Neural cell (in vitro differentiated cells): ENCODE measurements at regions not wholly inside any gene's neighbourhood (a gene's known extent, or its start where the extent isn't known, plus 50 kb on each side); places are given as distances from the start of the nearest gene placed in this dataset.

ENCODE experiments used
- H2AFZ ChIP-seq: fragments of 200-600, 300-800 bp; sonication (generic), shearing (Covaris generic); 2 replicates; pipeline ENCODE4 v1.6.0; 2014; ENCODE audit warnings: low read depth, mild to moderate bottlenecking, antibody characterized with exemption, low read length, moderate library complexity
- H3F3A ChIP-seq: fragments of 200-600 bp; shearing (Covaris generic); 2 replicates; pipeline ENCODE4 v1.6.1; 2016; ENCODE audit warnings: mild to moderate bottlenecking, moderate library complexity, mixed read lengths, antibody characterized with exemption, low read length; ENCODE audit not compliant: insufficient read depth, poor library complexity, severe bottlenecking
- H3K27ac ChIP-seq: fragments of 200-600, 300-800 bp; sonication (generic), shearing (Covaris generic); 2 replicates; pipeline ENCODE4 v1.5.1; 2014; ENCODE audit warnings: mild to moderate bottlenecking, low read length, moderate library complexity
- H3K27me3 ChIP-seq: fragments of 300-800, 200-600 bp; sonication (generic), shearing (Covaris generic); 2 replicates; pipeline ENCODE4 v1.6.0; 2014; ENCODE audit warnings: mild to moderate bottlenecking, low read depth, low read length, moderate library complexity; ENCODE audit not compliant: insufficient read depth
- H3K36me3 ChIP-seq: fragments of 300-800, 200-600 bp; sonication (generic), shearing (Covaris generic); 2 replicates; pipeline ENCODE4 v1.5.1; 2014; ENCODE audit warnings: mild to moderate bottlenecking, antibody characterized with exemption, low read length, moderate library complexity; ENCODE audit not compliant: insufficient read depth
- H3K4me2 ChIP-seq: fragments of 300-800, 200-600 bp; sonication (generic), shearing (Covaris generic); 2 replicates; pipeline ENCODE4 v1.6.0; 2014; ENCODE audit warnings: mild to moderate bottlenecking, low read length
- H3K4me3 ChIP-seq: fragments of 300-800, 200-600 bp; sonication (generic), shearing (Covaris generic); 2 replicates; pipeline ENCODE4 v1.5.1; 2014; ENCODE audit warnings: mild to moderate bottlenecking, low read length, moderate library complexity
- H3K79me2 ChIP-seq: fragments of 200-600 bp; shearing (Covaris generic); replicated peaks from 2 replicates; pipeline ENCODE4 v1.6.0; 2014; ENCODE audit warnings: mild to moderate bottlenecking, low read length, moderate library complexity; ENCODE audit not compliant: insufficient read depth
- H3K9ac ChIP-seq: fragments of 300-800, 200-600 bp; sonication (generic), shearing (Covaris generic); 2 replicates; pipeline ENCODE4 v1.6.1; 2016; ENCODE audit warnings: mild to moderate bottlenecking, low read length, mixed read lengths
- H3K9me2 ChIP-seq: fragments of 200-600 bp; shearing (Covaris generic); 2 replicates; pipeline ENCODE4 v1.6.1; 2016; ENCODE audit warnings: mild to moderate bottlenecking, low read length, mixed read lengths; ENCODE audit not compliant: insufficient read depth
- H3K9me3 ChIP-seq: fragments of 200-600, 300-800 bp; sonication (generic), shearing (Covaris generic); 2 replicates; pipeline ENCODE4 v1.6.1; 2016; ENCODE audit warnings: mild to moderate bottlenecking, mixed run types, low read length, moderate library complexity, mixed read lengths
- H4K20me1 ChIP-seq: fragments of 200-600 bp; shearing (Covaris generic); 2 replicates; pipeline ENCODE4 v1.6.1; 2016; ENCODE audit warnings: mild to moderate bottlenecking, mixed run types; ENCODE audit not compliant: insufficient read depth
- CTCF ChIP-seq: fragments of 450-650 bp; IDR thresholded peaks from 2 replicates; pipeline ENCODE4 v1.5.1; 2014; ENCODE audit warnings: antibody characterized with exemption, mild to moderate bottlenecking, moderate library complexity; ENCODE audit not compliant: poor library complexity, severe bottlenecking
- EP300 ChIP-seq: fragments of 450-650 bp; conservative IDR thresholded peaks from 2 replicates; pipeline ENCODE4 v1.6.1; 2014; ENCODE audit warnings: antibody characterized with exemption, mild to moderate bottlenecking, moderate library complexity; ENCODE audit not compliant: poor library complexity, severe bottlenecking
- EZH2 ChIP-seq: fragments of 200-600, 300-800 bp; shearing (Covaris generic), sonication (generic); IDR thresholded peaks from 2 replicates; pipeline ENCODE4 v1.6.1; 2014; ENCODE audit warnings: antibody characterized with exemption, low read length, borderline replicate concordance, mild to moderate bottlenecking; ENCODE audit not compliant: insufficient read depth, poor library complexity, severe bottlenecking
- MXI1 ChIP-seq: fragments of 450-650 bp; conservative IDR thresholded peaks from 2 replicates; pipeline ENCODE4 v1.6.1; 2014; ENCODE audit warnings: antibody characterized with exemption, mild to moderate bottlenecking; ENCODE audit not compliant: poor library complexity, severe bottlenecking
- POLR2AphosphoS5 ChIP-seq: IDR thresholded peaks from 2 replicates; pipeline ENCODE4 v1.6.1; 2012
- RAD21 ChIP-seq: fragments of 450-650 bp; conservative IDR thresholded peaks from 2 replicates; pipeline ENCODE4 v1.6.1; 2014; ENCODE audit warnings: antibody characterized with exemption, mild to moderate bottlenecking, moderate library complexity
- REST ChIP-seq: IDR thresholded peaks from 2 replicates; pipeline ENCODE4 v1.6.1; 2012; ENCODE audit warnings: borderline replicate concordance
- SMC3 ChIP-seq: fragments of 450-650 bp; conservative IDR thresholded peaks from 2 replicates; pipeline ENCODE4 v1.6.1; 2014; ENCODE audit warnings: antibody characterized with exemption, mild to moderate bottlenecking, moderate library complexity; ENCODE audit not compliant: poor library complexity
- TAF1 ChIP-seq: IDR thresholded peaks from 2 replicates; pipeline ENCODE4 v1.6.1; 2012; ENCODE audit warnings: low read depth

- no peaks in the 10 kb centered on the region for H3K27me3 ChIP-seq
- H3K79me2 ChIP-seq = peaks cover 20% of the 10 kb centered on the region
- H3K4me3 ChIP-seq = no peak overlapping the region
- H3K9ac ChIP-seq = no peak overlapping the region
- H3K9me3 ChIP-seq = no peaks in the 10 kb centered on the region
- H3K9me2 ChIP-seq = no peaks in the 10 kb centered on the region
- no peak overlapping the region for H2AFZ ChIP-seq
- H3F3A ChIP-seq = no peaks in the 10 kb centered on the region
- H4K20me1 ChIP-seq = peaks cover 3% of the 10 kb centered on the region
- no peak for TF ChIP-seq TAF1
- no peak for TF ChIP-seq REST
- TF ChIP-seq CTCF = no peak
- no peak for TF ChIP-seq POLR2AphosphoS5
- TF ChIP-seq EZH2 = no peak
- TF ChIP-seq SMC3 = no peak
- TF ChIP-seq RAD21 = no peak
- TF ChIP-seq MXI1 = no peak
- TF ChIP-seq EP300 = no peak
- H3K36me3 ChIP-seq = peaks cover 3% of the 10 kb centered on the region
- no peak overlapping the region for H3K4me2 ChIP-seq
- H3K27ac ChIP-seq = no peak overlapping the region
These were observed 427.6 kb upstream of the SEMA6D start for GRCh38 chr15:47289656-47290055.

DNA sequence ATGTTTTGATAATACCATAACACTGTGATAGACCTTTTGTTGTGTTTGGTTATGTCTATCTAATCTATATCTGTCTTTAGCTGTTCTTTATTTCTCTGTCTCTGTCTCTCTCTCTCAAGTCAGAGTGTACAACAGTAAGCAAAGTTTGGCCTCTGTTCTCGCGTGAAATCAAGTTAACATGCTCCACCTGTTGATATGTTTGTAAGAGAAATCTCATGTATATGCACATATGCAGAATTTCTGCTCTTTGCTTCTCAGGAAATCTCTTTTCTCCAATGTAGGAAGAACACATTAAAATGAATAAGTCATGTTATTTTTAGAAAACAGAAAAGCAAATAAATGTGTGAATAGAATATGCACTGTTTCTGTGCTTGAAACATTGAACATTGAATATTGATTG is 425.5 kb upstream of the SEMA6D start:
- no peaks in the 10 kb centered on the region for H3K27me3 ChIP-seq

More for the DNA sequence above, 425.5 kb upstream of the SEMA6D start:
- H3K4me2 ChIP-seq = no peak overlapping the region
- no peaks in the 10 kb centered on the region for H3K36me3 ChIP-seq
- H3F3A ChIP-seq = no peaks in the 10 kb centered on the region
- H4K20me1 ChIP-seq = peaks cover 3% of the 10 kb centered on the region
- H2AFZ ChIP-seq = no peak overlapping the region
- peaks cover 16% of the 10 kb centered on the region for H3K79me2 ChIP-seq
- no peak overlapping the region for H3K27ac ChIP-seq
- no peaks in the 10 kb centered on the region for H3K9me2 ChIP-seq
- TF ChIP-seq RAD21 = no peak
- no peak for TF ChIP-seq REST
- TF ChIP-seq TAF1 = no peak
- no peak for TF ChIP-seq SMC3
- no peak for TF ChIP-seq POLR2AphosphoS5
- no peak for TF ChIP-seq EZH2
- no peak for TF ChIP-seq CTCF
- TF ChIP-seq MXI1 = no peak
- TF ChIP-seq EP300 = no peak
- H3K4me3 ChIP-seq = no peak overlapping the region
- H3K9ac ChIP-seq = no peak overlapping the region
- no peaks in the 10 kb centered on the region for H3K9me3 ChIP-seq
